Suprapubic skin (tissue), 4 donors: ENCODE measurements at regions not wholly inside any gene's neighbourhood (a gene's known extent, or its start where the extent isn't known, plus 50 kb on each side); places are given as distances from the start of the nearest gene placed in this dataset.

Experiments
- EP300 ChIP-seq: sonication (generic); formaldehyde crosslinking; IDR thresholded peaks from one replicate; pipeline ENCODE4 v1.6.1; 2017; ENCODE audit warnings: antibody characterized with exemption
- POLR2AphosphoS5 ChIP-seq, 3 donors: sonication (generic); formaldehyde crosslinking; IDR thresholded peaks; one replicate each; pipeline ENCODE4 v1.6.1; 2017; ENCODE audit warnings: antibody characterized with exemption in 3 of 3

DNA sequence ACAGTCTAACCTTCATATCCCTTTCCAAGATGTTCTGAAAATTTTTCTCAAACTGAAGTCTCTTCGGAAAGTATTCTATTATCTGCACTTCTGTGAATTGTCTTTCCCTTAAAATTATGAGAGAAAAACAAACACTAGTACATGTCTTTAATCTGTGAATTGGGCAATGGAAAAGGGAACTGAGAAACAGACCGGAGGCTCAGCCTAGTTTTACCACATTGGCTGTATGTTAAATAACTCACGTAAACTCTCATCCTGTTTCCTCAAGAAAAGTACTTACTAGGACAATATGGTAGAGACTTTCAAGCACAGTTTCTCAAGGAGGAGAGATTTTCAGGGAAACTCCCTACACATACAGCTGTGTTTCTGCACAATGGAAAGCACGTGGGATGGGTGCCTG is 982.2 kb upstream of the SEMA6D start:
- no peak for TF ChIP-seq POLR2AphosphoS5 (IDR thresholded peaks at IDR 0.05)
- TF ChIP-seq EP300 = no peak
